ENCODE measurements at regions not wholly inside any gene's neighbourhood (a gene's known extent, or its start where the extent isn't known, plus 50 kb on each side); places are given as distances from the start of the nearest gene placed in this dataset.

DNA sequence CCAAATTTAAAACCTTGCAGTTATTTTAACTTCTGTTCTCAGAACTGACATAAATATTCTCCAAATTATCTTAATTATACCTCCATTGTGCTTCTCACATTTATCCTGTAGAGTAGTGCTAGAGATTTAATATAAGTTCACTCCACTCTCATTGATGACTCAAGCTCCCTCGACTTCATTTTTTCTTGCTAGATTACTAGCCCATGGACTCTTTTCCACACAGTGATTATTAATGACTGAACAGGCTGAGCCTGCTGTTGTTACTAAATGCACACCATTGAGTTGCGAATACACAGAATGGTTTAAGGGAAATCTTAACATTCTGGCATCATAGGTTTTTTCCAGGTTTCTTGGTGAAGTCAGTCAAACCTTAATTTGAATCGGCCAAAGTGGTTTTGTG lies 179.5 kb upstream of the AKR1E2 start:
- H3K27ac ChIP-seq = no peak overlapping the region
- H3K4me3 ChIP-seq = no peak overlapping the region
- TF ChIP-seq, protein P1, sequence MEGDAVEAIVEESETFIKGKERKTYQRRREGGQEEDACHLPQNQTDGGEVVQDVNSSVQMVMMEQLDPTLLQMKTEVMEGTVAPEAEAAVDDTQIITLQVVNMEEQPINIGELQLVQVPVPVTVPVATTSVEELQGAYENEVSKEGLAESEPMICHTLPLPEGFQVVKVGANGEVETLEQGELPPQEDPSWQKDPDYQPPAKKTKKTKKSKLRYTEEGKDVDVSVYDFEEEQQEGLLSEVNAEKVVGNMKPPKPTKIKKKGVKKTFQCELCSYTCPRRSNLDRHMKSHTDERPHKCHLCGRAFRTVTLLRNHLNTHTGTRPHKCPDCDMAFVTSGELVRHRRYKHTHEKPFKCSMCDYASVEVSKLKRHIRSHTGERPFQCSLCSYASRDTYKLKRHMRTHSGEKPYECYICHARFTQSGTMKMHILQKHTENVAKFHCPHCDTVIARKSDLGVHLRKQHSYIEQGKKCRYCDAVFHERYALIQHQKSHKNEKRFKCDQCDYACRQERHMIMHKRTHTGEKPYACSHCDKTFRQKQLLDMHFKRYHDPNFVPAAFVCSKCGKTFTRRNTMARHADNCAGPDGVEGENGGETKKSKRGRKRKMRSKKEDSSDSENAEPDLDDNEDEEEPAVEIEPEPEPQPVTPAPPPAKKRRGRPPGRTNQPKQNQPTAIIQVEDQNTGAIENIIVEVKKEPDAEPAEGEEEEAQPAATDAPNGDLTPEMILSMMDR (IDR thresholded peaks at IDR 0.05) = no peak
- no peak for DNase-seq (ENCODE audit: low spot score)

GRCh38 chr10:4645836-4646235 lies 180.2 kb upstream of the AKR1E2 start:
- H3K4me3 ChIP-seq = no peak overlapping the region
- TF ChIP-seq, protein P1 (IDR thresholded peaks at IDR 0.05) = no peak
- DNase-seq (ENCODE audit: low spot score) = no peak
- no peak overlapping the region for H3K27ac ChIP-seq

GRCh38 chr10:4643471-4643870 lies 182.5 kb upstream of the AKR1E2 start:
- DNase-seq (ENCODE audit: low spot score) = no peak
- TF ChIP-seq, protein P1 (IDR thresholded peaks at IDR 0.05) = no peak
- Histone ChIP-seq H3K27ac (no peak overlapping the region), H3K4me3 (no peak overlapping the region)

DNA sequence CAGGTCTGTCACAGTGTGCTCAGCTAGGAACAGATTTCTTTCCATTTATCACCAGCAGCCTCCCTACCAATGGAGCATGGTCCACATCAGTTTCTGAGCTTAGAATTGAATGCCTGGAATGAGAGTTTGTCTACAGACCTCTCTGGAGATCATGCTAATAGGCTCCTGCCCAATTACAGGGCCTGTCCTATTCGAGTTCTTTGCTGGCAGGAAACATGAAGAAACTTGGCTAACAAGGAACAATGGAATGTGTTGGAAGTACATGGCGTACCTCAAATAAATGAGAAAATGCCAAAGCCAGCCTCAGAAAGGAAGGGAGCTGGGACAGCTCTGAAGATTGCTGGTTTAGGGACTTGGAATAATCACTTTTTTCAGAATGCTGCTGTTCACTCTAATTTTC lies 186.0 kb upstream of the AKR1E2 start:
- DNase-seq (ENCODE audit: low spot score) = no peak

DNA sequence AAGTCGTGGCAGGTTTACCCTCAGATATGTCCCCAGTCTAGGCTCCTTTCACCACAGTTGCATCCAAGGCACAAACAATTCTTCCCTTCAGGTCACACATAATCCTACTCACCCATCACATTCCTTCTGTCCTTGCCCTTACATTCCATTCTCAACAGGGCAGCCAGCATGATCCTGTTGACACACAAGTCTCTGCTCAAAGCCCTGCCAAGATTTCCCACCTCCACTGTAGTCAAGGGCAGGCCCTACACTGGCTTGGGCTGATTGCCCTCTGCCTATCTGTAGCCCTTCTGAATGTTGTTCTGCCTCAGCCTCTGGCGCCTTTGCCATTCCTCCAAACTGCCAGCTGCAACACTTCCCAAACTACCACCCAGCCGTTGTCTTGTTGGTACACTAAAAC lies 187.9 kb upstream of the AKR1E2 start:
- no peak for DNase-seq (ENCODE audit: low spot score)
- TF ChIP-seq, protein P1 (IDR thresholded peaks at IDR 0.05) = no peak
- no peak overlapping the region for H3K27ac ChIP-seq
- no peak overlapping the region for H3K4me3 ChIP-seq

More for the DNA sequence above, 186.0 kb upstream of the AKR1E2 start:
- TF ChIP-seq, protein P1 (IDR thresholded peaks at IDR 0.05) = no peak
- peak overlapping the region; percentile 66 to 90 for H3K27ac ChIP-seq
- H3K4me3 ChIP-seq = peak overlapping the region; percentile 31

DNA sequence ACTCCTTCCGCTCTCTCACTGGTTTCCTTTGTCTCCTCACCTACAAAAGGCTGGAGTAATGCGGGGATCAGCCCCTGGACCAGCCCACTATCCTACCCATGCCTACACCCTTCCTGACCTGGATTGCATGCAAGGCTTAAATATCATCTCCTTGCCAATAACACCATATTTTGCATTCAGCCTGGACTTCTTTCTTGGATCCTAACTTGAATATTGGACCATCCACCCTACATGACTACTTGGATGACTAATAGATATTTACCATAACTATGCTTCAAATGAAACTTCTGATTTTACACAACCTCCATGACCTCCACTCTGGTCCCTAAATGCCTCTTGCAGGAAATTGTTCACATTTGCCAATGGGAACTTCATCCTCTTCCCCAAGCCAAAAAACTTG lies 188.3 kb upstream of the AKR1E2 start:
- H3K27ac ChIP-seq = no peak overlapping the region
- H3K4me3 ChIP-seq = no peak overlapping the region
- TF ChIP-seq, protein P1 (IDR thresholded peaks at IDR 0.05) = no peak
- DNase-seq (ENCODE audit: low spot score) = no peak

- TF ChIP-seq, protein P1 (IDR thresholded peaks at IDR 0.05) = no peak
- no peak overlapping the region for H3K27ac ChIP-seq
- H3K4me3 ChIP-seq = no peak overlapping the region
- no peak for DNase-seq (ENCODE audit: low spot score)
These were observed 190.1 kb upstream of the AKR1E2 start for GRCh38 chr10:4635883-4636282.
